WERI-Rb-1 (cell line): ENCODE measurements at regions not wholly inside any gene's neighbourhood (a gene's known extent, or its start where the extent isn't known, plus 50 kb on each side); places are given as distances from the start of the nearest gene placed in this dataset.

Experiments used
- DNase-seq: peaks from one replicate; pipeline ENCODE4 v3.0.0-alpha.2; 2020
- H3K27ac ChIP-seq: fragments of 250-450 bp; sonication (Bioruptor Pico); 2 replicates; pipeline ENCODE4 v1.5.1; 2020; ENCODE audit warnings: mild to moderate bottlenecking, moderate library complexity
- H3K27me3 ChIP-seq: fragments of 250-450 bp; sonication (Bioruptor Pico); 2 replicates; pipeline ENCODE4 v1.5.1; 2021; ENCODE audit warnings: mild to moderate bottlenecking, low read depth, moderate library complexity; ENCODE audit not compliant: insufficient read depth, severe bottlenecking
- H3K36me3 ChIP-seq: fragments of 250-450 bp; sonication (Bioruptor Pico); 2 replicates; pipeline ENCODE4 v1.5.1; 2020; ENCODE audit warnings: mild to moderate bottlenecking, moderate library complexity
- H3K4me3 ChIP-seq: 2 replicates; pipeline ENCODE4 v1.5.1; 2011; ENCODE audit warnings: low read depth, mild to moderate bottlenecking, control low read depth, low read length
- H3K9me3 ChIP-seq: fragments of 250-450 bp; sonication (Bioruptor Pico); 2 replicates; pipeline ENCODE4 v1.5.1; 2021; ENCODE audit warnings: mild to moderate bottlenecking, moderate library complexity; ENCODE audit not compliant: severe bottlenecking
- TF ChIP-seq, protein P1 (sequence below): IDR thresholded peaks from 2 replicates; pipeline ENCODE4 v1.5.1; 2011; ENCODE audit warnings: low read depth, mild to moderate bottlenecking, control low read depth, inconsistent platforms, low read length

- H3K36me3 ChIP-seq: no peaks in the 10 kb centered on the region
- H3K27ac ChIP-seq: no peak overlapping the region
- TF ChIP-seq, protein P1, sequence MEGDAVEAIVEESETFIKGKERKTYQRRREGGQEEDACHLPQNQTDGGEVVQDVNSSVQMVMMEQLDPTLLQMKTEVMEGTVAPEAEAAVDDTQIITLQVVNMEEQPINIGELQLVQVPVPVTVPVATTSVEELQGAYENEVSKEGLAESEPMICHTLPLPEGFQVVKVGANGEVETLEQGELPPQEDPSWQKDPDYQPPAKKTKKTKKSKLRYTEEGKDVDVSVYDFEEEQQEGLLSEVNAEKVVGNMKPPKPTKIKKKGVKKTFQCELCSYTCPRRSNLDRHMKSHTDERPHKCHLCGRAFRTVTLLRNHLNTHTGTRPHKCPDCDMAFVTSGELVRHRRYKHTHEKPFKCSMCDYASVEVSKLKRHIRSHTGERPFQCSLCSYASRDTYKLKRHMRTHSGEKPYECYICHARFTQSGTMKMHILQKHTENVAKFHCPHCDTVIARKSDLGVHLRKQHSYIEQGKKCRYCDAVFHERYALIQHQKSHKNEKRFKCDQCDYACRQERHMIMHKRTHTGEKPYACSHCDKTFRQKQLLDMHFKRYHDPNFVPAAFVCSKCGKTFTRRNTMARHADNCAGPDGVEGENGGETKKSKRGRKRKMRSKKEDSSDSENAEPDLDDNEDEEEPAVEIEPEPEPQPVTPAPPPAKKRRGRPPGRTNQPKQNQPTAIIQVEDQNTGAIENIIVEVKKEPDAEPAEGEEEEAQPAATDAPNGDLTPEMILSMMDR: no peak
- no peak for DNase-seq
- H3K27me3 ChIP-seq: no peaks in the 10 kb centered on the region
- H3K4me3 ChIP-seq: no peak overlapping the region
- no peaks in the 10 kb centered on the region for H3K9me3 ChIP-seq
Measured at GRCh38 chr5:3891113-3891512, 295.5 kb downstream of the IRX1 start.

DNA sequence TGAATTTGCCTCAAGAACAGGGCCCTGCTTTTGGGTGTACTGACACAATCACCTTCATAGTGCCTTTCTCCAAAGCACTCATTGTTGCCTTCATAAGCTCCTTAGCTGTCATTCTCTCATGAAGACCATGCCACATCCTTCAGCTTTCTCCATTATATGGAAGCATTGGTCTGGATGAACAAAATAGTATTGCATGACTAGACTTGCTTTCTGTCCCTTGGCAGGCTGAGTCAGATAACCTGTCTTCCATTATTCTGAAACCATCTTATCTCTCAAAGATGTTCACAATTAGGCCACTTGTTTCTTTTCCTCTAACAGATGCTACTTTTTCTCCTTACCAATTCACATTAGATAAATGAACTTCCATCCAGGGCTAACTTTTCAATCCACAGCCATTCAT, 297.9 kb downstream of the IRX1 start:
- Histone ChIP-seq H3K9me3 (peaks cover 2% of the 10 kb centered on the region), H3K36me3 (no peaks in the 10 kb centered on the region), H3K27ac (no peak overlapping the region), H3K27me3 (no peaks in the 10 kb centered on the region), H3K4me3 (no peak overlapping the region)
- no peak for DNase-seq
- TF ChIP-seq, protein P1: no peak

DNA sequence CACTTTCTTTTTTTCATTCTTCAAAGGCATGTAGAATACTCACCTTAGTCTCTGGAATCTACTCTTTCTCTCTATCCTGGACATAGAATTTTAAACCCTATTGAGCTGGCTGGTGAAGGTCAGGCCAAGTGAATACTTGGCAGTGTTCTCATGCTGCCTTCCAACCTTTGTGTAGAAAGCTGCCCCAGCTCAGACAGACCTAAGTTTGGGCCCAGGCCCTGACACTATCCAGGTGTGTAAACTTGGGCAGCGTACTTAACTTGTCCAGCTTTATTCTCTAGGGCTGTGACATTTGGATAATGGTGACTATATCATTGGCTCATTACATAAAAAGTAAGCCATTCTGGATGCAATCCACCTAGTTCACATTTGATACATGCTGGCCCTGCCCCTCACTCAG, 298.3 kb downstream of the IRX1 start:
- Histone ChIP-seq H3K9me3 (peaks cover 2% of the 10 kb centered on the region), H3K4me3 (no peak overlapping the region), H3K36me3 (no peaks in the 10 kb centered on the region), H3K27me3 (no peaks in the 10 kb centered on the region), H3K27ac (no peak overlapping the region)
- no peak for DNase-seq
- TF ChIP-seq, protein P1: no peak

DNA sequence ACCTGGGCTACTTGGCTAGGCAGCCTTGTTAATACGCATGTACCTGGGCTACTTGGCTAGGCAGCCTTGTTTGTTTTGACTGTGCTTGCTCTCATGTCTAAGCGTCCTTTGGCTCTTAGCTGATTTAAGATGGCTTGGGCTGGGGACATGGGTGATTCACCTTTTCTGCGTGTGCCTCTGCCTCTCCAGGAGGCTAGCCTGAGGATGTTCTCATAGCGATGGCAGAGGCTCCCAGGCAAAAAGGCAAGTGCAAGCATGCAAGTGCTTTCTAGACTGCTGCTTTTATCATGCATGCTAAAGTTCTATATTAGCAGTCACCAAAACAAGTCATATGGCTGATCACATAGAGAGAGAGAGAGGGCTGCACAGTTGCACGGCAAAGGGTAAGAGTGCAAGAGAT, 300.5 kb downstream of the IRX1 start:
- peaks cover 2% of the 10 kb centered on the region for H3K9me3 ChIP-seq
- DNase-seq: no peak
- TF ChIP-seq, protein P1: no peak
- H3K4me3 ChIP-seq: no peak overlapping the region
- no peak overlapping the region for H3K27ac ChIP-seq
- H3K36me3 ChIP-seq: no peaks in the 10 kb centered on the region
- H3K27me3 ChIP-seq: no peaks in the 10 kb centered on the region

DNA sequence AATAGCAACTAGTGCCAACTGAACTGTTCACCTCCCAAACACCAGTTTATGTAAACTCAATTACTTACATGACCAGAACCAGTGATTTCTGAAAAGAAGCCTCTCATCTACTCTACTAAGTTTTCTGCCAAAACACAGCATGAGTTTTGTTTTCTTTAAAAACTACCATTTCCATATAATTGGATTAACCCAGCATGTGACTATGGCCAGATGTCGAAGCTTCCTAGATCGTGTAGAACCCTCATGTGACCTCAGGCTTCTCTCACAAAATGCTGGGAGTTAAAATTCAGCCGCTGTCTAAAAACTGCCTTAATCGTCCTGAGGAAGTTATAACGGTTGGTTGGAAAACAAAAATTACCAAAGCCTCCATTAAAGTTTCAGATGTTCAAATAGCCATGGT, 303.5 kb downstream of the IRX1 start:
- DNase-seq: no peak
- TF ChIP-seq, protein P1: no peak
- peaks cover 2% of the 10 kb centered on the region for H3K9me3 ChIP-seq
- H3K4me3 ChIP-seq: no peak overlapping the region
- H3K36me3 ChIP-seq: no peaks in the 10 kb centered on the region
- no peaks in the 10 kb centered on the region for H3K27me3 ChIP-seq
- no peak overlapping the region for H3K27ac ChIP-seq

DNA sequence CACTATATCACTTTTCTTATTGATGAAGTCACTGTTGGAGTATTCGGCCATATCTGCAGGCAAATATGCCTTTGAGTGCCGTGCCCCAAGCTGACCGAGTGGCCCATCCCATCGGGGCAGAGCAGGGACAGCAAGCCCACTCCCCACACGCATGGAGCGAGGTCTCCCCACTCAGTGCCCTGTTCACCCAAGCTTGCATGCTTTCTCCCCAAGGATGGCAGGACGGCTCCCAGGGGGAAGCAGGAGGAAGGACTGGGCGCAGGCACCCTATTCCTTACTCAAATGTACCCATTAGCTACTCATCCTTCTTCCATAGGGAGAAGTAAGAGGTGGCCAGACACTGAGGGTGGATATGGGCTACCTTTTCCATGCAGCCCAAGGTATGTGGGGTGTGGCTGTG, 309.0 kb downstream of the IRX1 start:
- Histone ChIP-seq H3K27ac (no peak overlapping the region), H3K9me3 (no peaks in the 10 kb centered on the region), H3K27me3 (no peaks in the 10 kb centered on the region), H3K36me3 (no peaks in the 10 kb centered on the region), H3K4me3 (no peak overlapping the region)
- TF ChIP-seq, protein P1: no peak
- DNase-seq: no peak
